ENCODE measurements at regions not wholly inside any gene's neighbourhood (a gene's known extent, or its start where the extent isn't known, plus 50 kb on each side); places are given as distances from the start of the nearest gene placed in this dataset.

GRCh38 chr3:175913286-175913685 lies 1054.2 kb downstream of the NAALADL2 start:
- no peak for DNase-seq

- DNase-seq, result no peak
Observed at GRCh38 chr3:175911937-175912336, 1052.8 kb downstream of the NAALADL2 start.

- no peak for DNase-seq
Observed at GRCh38 chr3:175902226-175902625, 1043.1 kb downstream of the NAALADL2 start.

GRCh38 chr3:175898194-175898593 lies 1039.1 kb downstream of the NAALADL2 start:
- no peak for DNase-seq

- no peak for DNase-seq
Observed at GRCh38 chr3:175896655-175897054, 1037.5 kb downstream of the NAALADL2 start.

- DNase-seq, result no peak
Observed at GRCh38 chr3:175895731-175896130, 1036.6 kb downstream of the NAALADL2 start.

- DNase-seq, result no peak
Observed at GRCh38 chr3:175893566-175893965, 1034.4 kb downstream of the NAALADL2 start.

- no peak for DNase-seq
Observed at GRCh38 chr3:175890066-175890465, 1030.9 kb downstream of the NAALADL2 start.

GRCh38 chr3:175885231-175885766 lies 1026.2 kb downstream of the NAALADL2 start:
- no peak for DNase-seq

GRCh38 chr3:175879417-175879816 lies 1020.3 kb downstream of the NAALADL2 start:
- no peak for DNase-seq

- no peak for DNase-seq
Observed at GRCh38 chr3:175869404-175869803, 1010.3 kb downstream of the NAALADL2 start.

GRCh38 chr3:175868626-175869025 lies 1009.5 kb downstream of the NAALADL2 start:
- no peak for DNase-seq

- DNase-seq, result no peak
Observed at GRCh38 chr3:175865724-175866123, 1006.6 kb downstream of the NAALADL2 start.

GRCh38 chr3:175861916-175862315 lies 1002.8 kb downstream of the NAALADL2 start:
- no peak for DNase-seq

Measured in NCI-H1436 treated with DMSO at 0.1 percent for 48 hours (cell line).